ENCODE measurements at regions not wholly inside any gene's neighbourhood (a gene's known extent, or its start where the extent isn't known, plus 50 kb on each side); places are given as distances from the start of the nearest gene placed in this dataset.

DNA sequence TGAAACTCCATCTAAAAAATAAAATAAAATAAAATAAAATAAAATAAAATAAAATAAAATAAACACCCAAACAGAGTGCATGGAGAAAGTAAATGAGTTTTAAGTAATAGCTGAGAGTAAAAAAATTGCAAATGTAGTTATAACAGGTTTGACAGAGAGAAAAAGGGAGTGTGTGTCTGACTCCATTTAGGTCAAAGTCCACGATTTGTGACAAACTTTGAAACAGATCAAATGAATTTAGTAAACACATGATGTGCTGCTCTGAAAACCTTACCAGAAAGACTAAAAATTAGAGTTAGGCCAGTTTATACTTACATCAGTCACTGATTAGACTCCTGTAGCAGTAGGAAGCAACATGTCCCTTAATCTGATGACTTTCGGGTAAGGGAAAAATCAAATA is 346.6 kb downstream of the PARP8 start:
- no peak for ATAC-seq
- no peak for TF ChIP-seq ZNF8 (CRISPR knock-in tag; IDR thresholded peaks at IDR 0.05)
- TF ChIP-seq CSDC2 (CRISPR knock-in tag; IDR thresholded peaks at IDR 0.05), result no peak
- no peak for TF ChIP-seq ISL1 (CRISPR knock-in tag; IDR thresholded peaks at IDR 0.05)
- no peak for TF ChIP-seq ZNF565 (CRISPR knock-in tag; conservative IDR thresholded peaks at IDR 0.05; ENCODE audit: low read depth)
- TF ChIP-seq SNAI2 (CRISPR knock-in tag; IDR thresholded peaks at IDR 0.05), result no peak
- TF ChIP-seq TCF4 (CRISPR knock-in tag; IDR thresholded peaks at IDR 0.05; ENCODE audit: borderline replicate concordance), result no peak
- TF ChIP-seq, protein P1, sequence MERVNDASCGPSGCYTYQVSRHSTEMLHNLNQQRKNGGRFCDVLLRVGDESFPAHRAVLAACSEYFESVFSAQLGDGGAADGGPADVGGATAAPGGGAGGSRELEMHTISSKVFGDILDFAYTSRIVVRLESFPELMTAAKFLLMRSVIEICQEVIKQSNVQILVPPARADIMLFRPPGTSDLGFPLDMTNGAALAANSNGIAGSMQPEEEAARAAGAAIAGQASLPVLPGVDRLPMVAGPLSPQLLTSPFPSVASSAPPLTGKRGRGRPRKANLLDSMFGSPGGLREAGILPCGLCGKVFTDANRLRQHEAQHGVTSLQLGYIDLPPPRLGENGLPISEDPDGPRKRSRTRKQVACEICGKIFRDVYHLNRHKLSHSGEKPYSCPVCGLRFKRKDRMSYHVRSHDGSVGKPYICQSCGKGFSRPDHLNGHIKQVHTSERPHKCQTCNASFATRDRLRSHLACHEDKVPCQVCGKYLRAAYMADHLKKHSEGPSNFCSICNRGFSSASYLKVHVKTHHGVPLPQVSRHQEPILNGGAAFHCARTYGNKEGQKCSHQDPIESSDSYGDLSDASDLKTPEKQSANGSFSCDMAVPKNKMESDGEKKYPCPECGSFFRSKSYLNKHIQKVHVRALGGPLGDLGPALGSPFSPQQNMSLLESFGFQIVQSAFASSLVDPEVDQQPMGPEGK (CRISPR knock-in tag; IDR thresholded peaks at IDR 0.05; ENCODE audit: borderline replicate concordance), result no peak
- no peak for TF ChIP-seq TOX (CRISPR knock-in tag; IDR thresholded peaks at IDR 0.05; ENCODE audit: borderline replicate concordance)
- TF ChIP-seq ZNF70 (CRISPR knock-in tag; IDR thresholded peaks at IDR 0.05), result no peak
- TF ChIP-seq, protein P2, sequence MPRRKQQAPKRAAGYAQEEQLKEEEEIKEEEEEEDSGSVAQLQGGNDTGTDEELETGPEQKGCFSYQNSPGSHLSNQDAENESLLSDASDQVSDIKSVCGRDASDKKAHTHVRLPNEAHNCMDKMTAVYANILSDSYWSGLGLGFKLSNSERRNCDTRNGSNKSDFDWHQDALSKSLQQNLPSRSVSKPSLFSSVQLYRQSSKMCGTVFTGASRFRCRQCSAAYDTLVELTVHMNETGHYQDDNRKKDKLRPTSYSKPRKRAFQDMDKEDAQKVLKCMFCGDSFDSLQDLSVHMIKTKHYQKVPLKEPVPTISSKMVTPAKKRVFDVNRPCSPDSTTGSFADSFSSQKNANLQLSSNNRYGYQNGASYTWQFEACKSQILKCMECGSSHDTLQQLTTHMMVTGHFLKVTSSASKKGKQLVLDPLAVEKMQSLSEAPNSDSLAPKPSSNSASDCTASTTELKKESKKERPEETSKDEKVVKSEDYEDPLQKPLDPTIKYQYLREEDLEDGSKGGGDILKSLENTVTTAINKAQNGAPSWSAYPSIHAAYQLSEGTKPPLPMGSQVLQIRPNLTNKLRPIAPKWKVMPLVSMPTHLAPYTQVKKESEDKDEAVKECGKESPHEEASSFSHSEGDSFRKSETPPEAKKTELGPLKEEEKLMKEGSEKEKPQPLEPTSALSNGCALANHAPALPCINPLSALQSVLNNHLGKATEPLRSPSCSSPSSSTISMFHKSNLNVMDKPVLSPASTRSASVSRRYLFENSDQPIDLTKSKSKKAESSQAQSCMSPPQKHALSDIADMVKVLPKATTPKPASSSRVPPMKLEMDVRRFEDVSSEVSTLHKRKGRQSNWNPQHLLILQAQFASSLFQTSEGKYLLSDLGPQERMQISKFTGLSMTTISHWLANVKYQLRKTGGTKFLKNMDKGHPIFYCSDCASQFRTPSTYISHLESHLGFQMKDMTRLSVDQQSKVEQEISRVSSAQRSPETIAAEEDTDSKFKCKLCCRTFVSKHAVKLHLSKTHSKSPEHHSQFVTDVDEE (CRISPR knock-in tag; IDR thresholded peaks at IDR 0.05), result no peak
- no peak for TF ChIP-seq ARNTL (CRISPR knock-in tag; IDR thresholded peaks at IDR 0.05; ENCODE audit: borderline replicate concordance, low read depth)

DNA sequence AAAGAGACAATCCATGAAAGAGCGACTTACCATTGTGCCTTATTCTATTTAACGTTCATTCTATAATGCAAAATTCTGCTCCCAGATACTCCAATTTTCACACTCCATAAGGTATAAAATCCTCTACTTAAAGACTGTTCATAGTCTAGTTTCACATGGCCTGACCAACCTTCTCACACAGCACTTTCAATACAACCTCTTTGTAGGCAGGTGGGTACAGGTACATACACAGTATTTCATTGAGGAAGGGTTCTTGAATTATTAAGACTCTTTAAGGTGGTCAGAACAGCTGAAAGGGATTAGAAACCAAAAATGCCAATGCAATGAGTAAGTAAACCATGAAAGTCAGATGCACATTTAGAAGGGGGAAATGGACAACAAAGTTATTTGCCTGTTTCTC is 352.0 kb downstream of the PARP8 start:
- ATAC-seq, result no peak

DNA sequence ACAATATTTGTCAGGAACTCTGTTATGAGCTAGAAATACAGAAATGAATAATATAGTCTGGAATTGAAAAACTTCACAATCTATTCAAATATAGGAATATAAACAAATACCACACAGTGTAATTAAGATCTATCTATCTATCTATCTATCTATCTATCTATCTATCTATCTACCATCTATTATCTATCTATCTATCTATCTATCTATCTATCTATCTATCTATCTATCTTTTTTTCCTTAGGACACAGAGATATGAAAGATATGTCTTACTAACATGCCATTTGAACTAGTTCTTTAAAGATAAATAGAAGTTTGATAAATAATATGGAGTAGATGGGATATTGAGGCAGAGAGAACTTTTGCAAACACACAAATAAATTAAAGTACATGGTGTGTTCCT is 357.8 kb downstream of the PARP8 start:
- no peak for ATAC-seq
- TF ChIP-seq ZFP3 (CRISPR knock-in tag; IDR thresholded peaks at IDR 0.05) (no peak), ZFP30 (CRISPR knock-in tag; IDR thresholded peaks at IDR 0.05) (no peak), CSDC2 (CRISPR knock-in tag; IDR thresholded peaks at IDR 0.05) (no peak), ZC3H10 (CRISPR knock-in tag; IDR thresholded peaks at IDR 0.05) (no peak), GLIS3 (CRISPR knock-in tag; IDR thresholded peaks at IDR 0.05) (no peak), RARB (CRISPR knock-in tag; IDR thresholded peaks at IDR 0.05) (no peak), OSR1 (CRISPR knock-in tag; IDR thresholded peaks at IDR 0.05) (no peak)
- TF ChIP-seq, protein P2 (CRISPR knock-in tag; IDR thresholded peaks at IDR 0.05), result no peak
- TF ChIP-seq, protein P1 (CRISPR knock-in tag; IDR thresholded peaks at IDR 0.05; ENCODE audit: borderline replicate concordance), result no peak

More for the DNA sequence above, 352.0 kb downstream of the PARP8 start:
- TF ChIP-seq ZNF70 (CRISPR knock-in tag; IDR thresholded peaks at IDR 0.05) (no peak), BACH2 (CRISPR knock-in tag; IDR thresholded peaks at IDR 0.05; ENCODE audit: borderline replicate concordance) (no peak), GLIS3 (CRISPR knock-in tag; IDR thresholded peaks at IDR 0.05) (no peak), ZFP3 (CRISPR knock-in tag; IDR thresholded peaks at IDR 0.05) (no peak), POU6F1 (CRISPR knock-in tag; IDR thresholded peaks at IDR 0.05; ENCODE audit: borderline replicate concordance, low read depth) (no peak), SNAI2 (CRISPR knock-in tag; IDR thresholded peaks at IDR 0.05) (no peak), OSR1 (CRISPR knock-in tag; IDR thresholded peaks at IDR 0.05) (no peak), RARB (CRISPR knock-in tag; IDR thresholded peaks at IDR 0.05) (no peak), ISL1 (CRISPR knock-in tag; IDR thresholded peaks at IDR 0.05) (no peak)

Data from SK-N-SH treated with all-trans-retinoic acid at 6 μM for 48 hours (cell line).